ENCODE measurements at regions not wholly inside any gene's neighbourhood (a gene's known extent, or its start where the extent isn't known, plus 50 kb on each side); places are given as distances from the start of the nearest gene placed in this dataset.

DNA sequence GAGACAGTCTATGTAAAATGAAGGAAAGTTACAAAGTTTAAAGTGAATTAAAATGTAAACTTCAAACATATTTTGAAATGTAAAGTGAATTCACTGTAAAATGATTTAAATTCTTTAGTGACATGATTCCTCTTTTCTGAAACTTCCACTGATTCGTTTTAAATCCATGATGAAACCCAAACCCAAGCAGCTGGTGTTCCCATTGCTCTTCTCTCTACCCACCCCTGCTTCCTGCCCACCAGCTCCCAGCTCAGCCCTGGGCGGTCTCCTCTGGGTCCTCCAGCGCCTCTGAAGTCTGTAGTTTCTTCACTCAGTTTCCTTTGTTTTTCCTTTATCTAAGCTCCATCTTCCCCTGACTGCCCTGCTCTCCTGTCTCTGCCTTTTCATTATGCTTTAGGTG, 175.9 kb downstream of the SNX10 start:
- TF ChIP-seq CTCF (conservative IDR thresholded peaks at IDR 0.05 in 1 of 2, IDR thresholded peaks at IDR 0.05 in 1 of 2; ENCODE audit: extremely low read depth in 1 of 2, insufficient read depth in 1 of 2, low read depth in 1 of 2, low read length in 2 of 2) (no peak), EZH2 (IDR thresholded peaks at IDR 0.05; ENCODE audit: borderline replicate concordance, low read length) (no peak)
